Effector memory CD8-positive, alpha-beta T cell (primary cell): ENCODE measurements at regions not wholly inside any gene's neighbourhood (a gene's known extent, or its start where the extent isn't known, plus 50 kb on each side); places are given as distances from the start of the nearest gene placed in this dataset.
A peak's percentile ranks its signal among the peaks of the same experiment; 100 is the strongest.

ENCODE experiments used
- ATAC-seq: fragments of 150-1000 bp; cut with Tn5 transposase; replicated peaks from 2 replicates; pipeline ENCODE4 v1.10.0; 2021; ENCODE audit warnings: mild to moderate bottlenecking, moderate library complexity
- DNase-seq, 3 experiments: peaks; one replicate each; pipeline ENCODE4 v3.0.0; 2021
- H3K27ac Mint-ChIP-seq, 2 donors: one replicate each; pipeline ENCODE4 v1.8.0; 2022; ENCODE audit warnings: mild to moderate bottlenecking in 2 of 2, mixed read lengths in 2 of 2, moderate library complexity in 2 of 2
- H3K27me3 Mint-ChIP-seq, 2 donors: one replicate each; pipeline ENCODE4 v1.8.0; 2022; ENCODE audit warnings: mixed read lengths in 2 of 2
- H3K36me3 Mint-ChIP-seq: one replicate; pipeline ENCODE4 v1.8.0; 2022; ENCODE audit warnings: mild to moderate bottlenecking, moderate library complexity, mixed read lengths; ENCODE audit not compliant: insufficient read depth
- H3K4me1 Mint-ChIP-seq, 2 donors: one replicate each; pipeline ENCODE4 v1.8.0; 2022; ENCODE audit warnings: low read depth in 2 of 2, mixed read lengths in 2 of 2
- H3K4me3 Mint-ChIP-seq, 2 donors: one replicate each; pipeline ENCODE4 v1.8.0; 2022; ENCODE audit warnings: mild to moderate bottlenecking in 2 of 2, mixed read lengths in 2 of 2, moderate library complexity in 2 of 2
- H3K9me3 Mint-ChIP-seq, 2 donors: one replicate each; pipeline ENCODE4 v1.8.0; 2022; ENCODE audit warnings: mixed read lengths in 2 of 2

- H3K36me3 Mint-ChIP-seq: peaks cover 2% of the 10 kb centered on the region
- DNase-seq: no peak
- ATAC-seq: no peak
- no peak overlapping the region for H3K4me3 Mint-ChIP-seq
- no peak overlapping the region for H3K27ac Mint-ChIP-seq
- H3K4me1 Mint-ChIP-seq: peaks cover 0 to 6% of the 10 kb centered on the region in 2 donors
- peaks cover 71 to 78% of the 10 kb centered on the region in 2 donors for H3K27me3 Mint-ChIP-seq
- H3K9me3 Mint-ChIP-seq: no peaks in the 10 kb centered on the region
Measured at GRCh38 chr14:51575349-51576116, 76.2 kb upstream of the FRMD6 start.

DNA sequence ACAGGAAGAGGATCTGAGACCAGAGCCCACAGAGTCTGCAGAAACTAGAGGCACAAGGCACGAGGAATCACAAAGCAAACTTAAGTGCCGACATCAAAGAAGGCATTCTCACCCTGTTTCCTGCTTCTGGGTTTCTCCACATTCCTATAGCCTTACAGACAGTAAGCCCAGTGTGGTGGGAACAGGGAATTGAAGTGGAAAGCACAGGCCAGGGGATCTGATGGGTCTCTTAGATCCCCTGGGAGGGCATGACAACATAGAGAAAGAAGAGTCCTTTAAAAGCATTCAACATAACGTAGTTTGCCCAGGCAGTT lies 75.6 kb upstream of the FRMD6 start:
- Mint-ChIP-seq H3K36me3 (peaks cover 2% of the 10 kb centered on the region), H3K9me3 (no peaks in the 10 kb centered on the region), H3K4me3 (no peak overlapping the region), H3K27me3 (peaks cover 71 to 79% of the 10 kb centered on the region in 2 donors), H3K4me1 (peaks cover 0 to 6% of the 10 kb centered on the region in 2 donors), H3K27ac (no peak overlapping the region)
- ATAC-seq (no peak), DNase-seq (no peak)

DNA sequence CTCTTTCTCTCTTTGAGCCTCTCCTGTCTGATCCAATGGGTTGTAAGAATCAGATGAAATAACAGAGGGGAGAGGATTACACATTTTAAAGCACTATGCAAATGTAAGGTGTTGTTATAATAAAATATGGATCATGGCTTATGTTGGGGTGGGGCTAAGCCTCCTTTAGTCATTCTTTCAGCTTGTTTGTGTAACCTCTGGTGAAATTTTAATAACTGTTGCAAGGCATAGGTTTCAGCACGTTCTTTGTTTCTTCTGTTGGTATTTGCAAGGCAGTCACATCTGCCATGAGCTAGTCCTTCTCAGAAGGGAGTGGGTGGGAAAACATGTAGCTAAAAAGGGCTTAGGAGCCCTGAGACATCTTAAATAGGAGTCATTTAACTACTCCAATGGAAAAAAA lies 74.8 kb upstream of the FRMD6 start:
- ATAC-seq (no peak), DNase-seq (no peak)
- H3K4me3 Mint-ChIP-seq: no peak overlapping the region
- H3K36me3 Mint-ChIP-seq: peaks cover 2% of the 10 kb centered on the region
- H3K4me1 Mint-ChIP-seq: peaks cover 0 to 6% of the 10 kb centered on the region in 2 donors
- no peak overlapping the region for H3K27ac Mint-ChIP-seq
- no peaks in the 10 kb centered on the region for H3K9me3 Mint-ChIP-seq
- peaks cover 76 to 81% of the 10 kb centered on the region in 2 donors for H3K27me3 Mint-ChIP-seq

- H3K27ac Mint-ChIP-seq: no peak overlapping the region
- peaks cover 2% of the 10 kb centered on the region for H3K36me3 Mint-ChIP-seq
- H3K9me3 Mint-ChIP-seq: no peaks in the 10 kb centered on the region
- ATAC-seq: no peak
- DNase-seq: no peak
- peaks cover 64% of the 10 kb centered on the region in 2 donors for H3K27me3 Mint-ChIP-seq
- H3K4me1 Mint-ChIP-seq: peaks cover 0 to 2% of the 10 kb centered on the region in 2 donors
- H3K4me3 Mint-ChIP-seq: no peak overlapping the region
Measured at GRCh38 chr14:51578853-51579252, 72.9 kb upstream of the FRMD6 start.

DNA sequence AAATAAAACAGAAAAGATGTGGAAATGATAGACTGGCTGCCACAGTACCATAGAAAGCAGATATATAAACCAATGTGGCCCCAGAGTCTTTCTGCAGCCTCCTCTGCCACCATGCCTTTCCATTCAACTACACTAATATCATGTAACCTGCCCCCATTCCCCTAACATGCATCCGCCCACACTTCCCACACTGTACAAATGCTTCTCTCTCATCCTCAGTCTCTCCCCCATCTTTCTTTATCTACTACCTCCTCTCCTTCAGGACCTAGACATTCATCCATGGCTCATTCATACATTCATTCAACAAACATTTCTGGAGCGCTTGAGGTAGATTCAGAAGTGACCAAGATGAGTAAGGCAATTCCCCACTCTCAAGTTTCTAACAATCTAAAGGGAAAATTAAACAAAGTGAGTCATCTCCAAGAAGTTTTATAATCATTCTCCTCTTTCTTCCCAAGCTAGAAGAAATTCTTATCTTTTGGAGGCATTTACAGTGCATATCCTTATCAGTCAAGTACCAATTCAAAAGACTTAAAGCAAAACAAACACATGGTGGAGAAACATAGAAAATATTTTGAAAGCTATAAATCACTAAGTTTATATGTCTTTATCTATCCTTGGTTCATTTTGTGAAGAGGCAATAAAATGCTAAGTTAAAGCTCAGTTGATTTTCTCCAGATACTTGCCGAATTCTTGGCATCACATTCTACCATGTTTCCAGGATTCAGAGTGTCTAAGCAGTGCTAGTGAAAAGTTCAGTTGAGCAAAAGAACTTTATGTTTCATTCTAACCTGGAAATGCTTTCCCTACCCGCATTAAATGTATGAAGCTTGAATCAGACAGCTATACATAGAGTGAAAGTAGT lies 70.5 kb upstream of the FRMD6 start:
- Mint-ChIP-seq H3K36me3 (no peaks in the 10 kb centered on the region), H3K9me3 (no peaks in the 10 kb centered on the region), H3K27ac (no peak overlapping the region), H3K4me1 (no peaks in the 10 kb centered on the region), H3K27me3 (peaks cover 52 to 59% of the 10 kb centered on the region in 2 donors), H3K4me3 (no peak overlapping the region)
- DNase-seq (no peak), ATAC-seq (no peak)

DNA sequence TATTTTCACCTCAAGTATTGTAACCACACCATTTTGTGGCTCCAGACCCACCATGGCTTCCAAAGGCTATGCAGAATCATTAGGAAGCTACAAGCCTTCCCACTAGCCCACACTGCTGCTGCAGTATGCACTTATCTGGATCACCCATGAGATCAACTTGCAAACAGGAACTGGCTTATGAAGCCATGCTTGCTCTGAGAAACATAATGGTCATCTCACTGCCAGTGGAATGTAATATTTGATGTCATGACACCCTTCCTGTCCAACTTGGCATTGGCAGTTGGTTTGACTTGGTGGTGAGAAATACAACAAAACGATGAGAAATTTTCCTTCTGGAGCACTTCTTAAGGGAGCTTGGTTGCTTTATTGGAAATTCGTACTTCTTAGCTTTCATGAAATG lies 69.3 kb upstream of the FRMD6 start:
- Mint-ChIP-seq H3K4me3 (no peak overlapping the region), H3K9me3 (no peaks in the 10 kb centered on the region), H3K27ac (no peak overlapping the region), H3K36me3 (no peaks in the 10 kb centered on the region), H3K4me1 (no peaks in the 10 kb centered on the region), H3K27me3 (peaks cover 40 to 47% of the 10 kb centered on the region in 2 donors)
- DNase-seq (no peak), ATAC-seq (no peak)

GRCh38 chr14:51585055-51585454 lies 66.7 kb upstream of the FRMD6 start:
- H3K36me3 Mint-ChIP-seq: no peaks in the 10 kb centered on the region
- DNase-seq (no peak), ATAC-seq (no peak)
- H3K4me1 Mint-ChIP-seq: no peaks in the 10 kb centered on the region
- H3K27ac Mint-ChIP-seq: no peak overlapping the region
- no peak overlapping the region for H3K4me3 Mint-ChIP-seq
- peaks cover 25 to 46% of the 10 kb centered on the region in 2 donors for H3K27me3 Mint-ChIP-seq
- no peaks in the 10 kb centered on the region for H3K9me3 Mint-ChIP-seq

- H3K27me3 Mint-ChIP-seq: peaks cover 25 to 51% of the 10 kb centered on the region in 2 donors
- H3K4me3 Mint-ChIP-seq: no peak overlapping the region
- no peak overlapping the region for H3K27ac Mint-ChIP-seq
- ATAC-seq (no peak), DNase-seq (no peak)
- H3K36me3 Mint-ChIP-seq: no peaks in the 10 kb centered on the region
- H3K4me1 Mint-ChIP-seq: peaks cover 8 to 12% of the 10 kb centered on the region in 2 donors
- no peaks in the 10 kb centered on the region for H3K9me3 Mint-ChIP-seq
Measured at GRCh38 chr14:51592836-51593235, 58.9 kb upstream of the FRMD6 start.

DNA sequence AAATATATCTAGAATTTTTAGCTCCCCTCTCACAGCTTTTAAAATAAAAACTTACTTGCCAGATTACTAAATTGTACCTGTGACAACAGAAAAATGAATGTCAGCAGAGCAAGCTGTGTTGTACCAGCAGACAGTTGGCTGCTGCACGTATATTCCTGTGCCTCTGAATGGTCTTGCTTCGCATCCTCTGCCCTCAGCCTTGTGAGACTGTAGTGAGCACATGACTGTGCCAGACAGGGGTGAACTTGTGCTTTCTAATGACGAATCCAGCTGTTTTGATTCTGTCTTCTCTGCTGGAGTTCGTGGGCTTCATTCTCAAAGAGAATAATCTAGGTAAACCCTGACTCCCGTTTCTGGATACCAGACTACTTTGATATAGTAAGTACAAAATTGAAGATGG lies 58.3 kb upstream of the FRMD6 start:
- Mint-ChIP-seq H3K36me3 (no peaks in the 10 kb centered on the region), H3K27ac (no peak overlapping the region), H3K9me3 (no peaks in the 10 kb centered on the region), H3K27me3 (peaks cover 25 to 47% of the 10 kb centered on the region in 2 donors), H3K4me3 (no peak overlapping the region), H3K4me1 (peaks cover 8 to 12% of the 10 kb centered on the region in 2 donors)
- DNase-seq: no peak
- no peak for ATAC-seq

DNA sequence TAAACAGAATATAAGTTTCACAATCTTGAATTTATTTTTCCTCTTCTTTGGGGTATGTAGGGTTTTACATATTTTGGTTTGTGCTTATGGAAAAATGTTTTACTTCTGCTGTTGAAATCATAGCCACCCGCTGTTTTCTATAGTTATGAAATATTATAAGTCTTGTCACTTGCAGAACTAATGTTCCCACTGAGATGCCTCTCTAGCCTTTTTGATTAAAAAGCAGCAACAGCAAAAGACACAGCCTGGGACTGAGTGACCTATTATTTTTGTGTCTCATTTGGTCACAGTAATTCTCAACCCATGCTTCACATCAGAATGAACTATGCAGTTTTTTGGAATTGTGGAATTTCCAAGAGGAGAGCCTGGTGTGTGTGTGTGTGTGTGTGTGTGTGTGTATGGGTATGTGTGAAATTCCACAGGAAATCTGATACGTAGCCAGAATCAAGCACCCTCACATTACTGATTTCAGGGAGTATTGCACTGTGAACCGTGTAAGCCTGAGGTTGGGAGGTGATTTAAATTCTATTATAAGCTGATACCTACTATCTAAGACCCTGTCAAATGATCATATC lies 55.7 kb upstream of the FRMD6 start:
- Mint-ChIP-seq H3K36me3 (no peaks in the 10 kb centered on the region), H3K27ac (no peak overlapping the region), H3K27me3 (peaks cover 36 to 42% of the 10 kb centered on the region in 2 donors), H3K4me3 (no peak overlapping the region), H3K4me1 (peaks cover 8 to 12% of the 10 kb centered on the region in 2 donors), H3K9me3 (no peaks in the 10 kb centered on the region)
- ATAC-seq (no peak), DNase-seq (no peak)

DNA sequence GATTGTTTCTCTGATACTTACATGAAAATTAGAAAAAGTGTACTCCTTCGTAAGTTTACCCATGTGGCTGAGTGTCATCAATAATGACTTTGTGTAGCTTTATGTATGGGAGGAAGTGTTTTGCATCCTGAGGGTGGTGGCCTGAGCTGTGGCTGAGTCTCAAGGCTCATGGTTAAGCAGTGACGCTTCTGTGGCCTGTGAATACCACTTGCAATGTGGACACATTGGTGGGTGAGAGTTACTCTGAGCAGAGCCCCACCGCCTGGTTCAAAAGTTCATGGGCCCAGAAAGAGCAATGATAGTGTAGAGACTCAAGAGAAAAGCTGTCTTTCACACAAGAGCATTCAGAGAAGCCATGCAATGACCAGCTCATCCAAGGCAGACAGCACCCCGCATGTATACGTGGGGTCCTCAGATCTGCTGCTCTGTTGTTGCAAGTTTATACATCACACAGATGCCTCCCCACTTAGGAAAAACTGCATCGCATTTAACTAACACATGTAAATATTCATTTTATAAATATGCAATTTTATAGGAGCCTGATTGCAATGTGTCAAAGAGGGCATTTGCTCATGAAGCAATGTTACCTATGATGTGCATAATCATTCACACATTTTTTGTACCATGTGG lies 55.1 kb upstream of the FRMD6 start:
- peaks cover 37 to 42% of the 10 kb centered on the region in 2 donors for H3K27me3 Mint-ChIP-seq
- H3K36me3 Mint-ChIP-seq: no peaks in the 10 kb centered on the region
- H3K4me3 Mint-ChIP-seq: no peak overlapping the region
- H3K9me3 Mint-ChIP-seq: no peaks in the 10 kb centered on the region
- ATAC-seq: peak; percentile 89
- no peak overlapping the region for H3K27ac Mint-ChIP-seq
- peak; percentile 5 to 24 (median 11) for DNase-seq
- peaks cover 8 to 12% of the 10 kb centered on the region in 2 donors for H3K4me1 Mint-ChIP-seq

- peaks cover 8 to 12% of the 10 kb centered on the region in 2 donors for H3K4me1 Mint-ChIP-seq
- no peak for ATAC-seq
- H3K27me3 Mint-ChIP-seq: peaks cover 44 to 50% of the 10 kb centered on the region in 2 donors
- H3K4me3 Mint-ChIP-seq: no peak overlapping the region
- H3K36me3 Mint-ChIP-seq: no peaks in the 10 kb centered on the region
- H3K27ac Mint-ChIP-seq: no peak overlapping the region
- DNase-seq: no peak
- no peaks in the 10 kb centered on the region for H3K9me3 Mint-ChIP-seq
Measured at GRCh38 chr14:51597261-51598001, 54.3 kb upstream of the FRMD6 start.
